PC-3 (cell line): ENCODE measurements at regions not wholly inside any gene's neighbourhood (a gene's known extent, or its start where the extent isn't known, plus 50 kb on each side); places are given as distances from the start of the nearest gene placed in this dataset.

Experiments
- EZH2phosphoT487 ChIP-seq: fragments of 300-600 bp; sonication (generic); IDR thresholded peaks from 2 replicates; pipeline ENCODE4 v1.6.1; 2018; ENCODE audit warnings: mild to moderate bottlenecking, antibody characterized with exemption, low read length, borderline replicate concordance
- TF ChIP-seq, protein P1 (sequence below): fragments of 300-600 bp; sonication (generic); conservative IDR thresholded peaks from 2 replicates; pipeline ENCODE4 v1.5.1; 2017; ENCODE audit warnings: antibody characterized with exemption, low read depth, mild to moderate bottlenecking, low read length

DNA sequence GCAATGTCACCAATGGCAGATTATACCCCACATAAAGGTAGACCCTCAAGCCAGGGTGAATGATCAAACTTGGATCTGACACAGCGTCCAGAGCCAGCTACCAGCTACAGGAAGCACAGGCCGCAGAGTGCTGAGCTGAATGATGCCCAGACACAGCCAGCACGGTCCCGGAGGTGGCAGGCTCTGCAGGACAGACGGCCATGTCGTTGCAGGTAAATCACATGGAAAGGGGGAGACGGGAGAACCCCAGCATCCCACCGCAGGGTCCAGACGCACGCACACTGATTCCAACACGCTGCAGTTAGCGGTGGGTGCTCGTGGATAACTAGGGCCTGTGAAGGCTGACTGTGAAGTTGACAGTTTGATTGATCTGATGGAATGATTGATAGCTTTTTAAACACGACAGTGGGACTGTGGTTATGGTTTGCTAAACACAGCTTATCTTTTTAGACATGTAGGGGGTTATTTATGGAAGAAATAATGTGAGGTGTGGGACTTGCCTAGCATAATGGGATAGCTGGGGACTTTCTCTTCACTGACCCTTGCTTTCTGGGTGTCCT, 228.5 kb downstream of the ERMARD start:
- TF ChIP-seq, protein P1, sequence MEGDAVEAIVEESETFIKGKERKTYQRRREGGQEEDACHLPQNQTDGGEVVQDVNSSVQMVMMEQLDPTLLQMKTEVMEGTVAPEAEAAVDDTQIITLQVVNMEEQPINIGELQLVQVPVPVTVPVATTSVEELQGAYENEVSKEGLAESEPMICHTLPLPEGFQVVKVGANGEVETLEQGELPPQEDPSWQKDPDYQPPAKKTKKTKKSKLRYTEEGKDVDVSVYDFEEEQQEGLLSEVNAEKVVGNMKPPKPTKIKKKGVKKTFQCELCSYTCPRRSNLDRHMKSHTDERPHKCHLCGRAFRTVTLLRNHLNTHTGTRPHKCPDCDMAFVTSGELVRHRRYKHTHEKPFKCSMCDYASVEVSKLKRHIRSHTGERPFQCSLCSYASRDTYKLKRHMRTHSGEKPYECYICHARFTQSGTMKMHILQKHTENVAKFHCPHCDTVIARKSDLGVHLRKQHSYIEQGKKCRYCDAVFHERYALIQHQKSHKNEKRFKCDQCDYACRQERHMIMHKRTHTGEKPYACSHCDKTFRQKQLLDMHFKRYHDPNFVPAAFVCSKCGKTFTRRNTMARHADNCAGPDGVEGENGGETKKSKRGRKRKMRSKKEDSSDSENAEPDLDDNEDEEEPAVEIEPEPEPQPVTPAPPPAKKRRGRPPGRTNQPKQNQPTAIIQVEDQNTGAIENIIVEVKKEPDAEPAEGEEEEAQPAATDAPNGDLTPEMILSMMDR = no peak
- TF ChIP-seq EZH2phosphoT487 = no peak
